Stimulated activated CD4-positive, alpha-beta T cell treated with anti-CD3 and anti-CD28 coated beads, Interleukin-1b, Interleukin-23, amount 100 ng/mL, for 24 hours (primary cell): ENCODE measurements at regions not wholly inside any gene's neighbourhood (a gene's known extent, or its start where the extent isn't known, plus 50 kb on each side); places are given as distances from the start of the nearest gene placed in this dataset.
"Not testable (repeated sequence)": the region's sequence is repeated elsewhere in the genome, so short reads cannot be mapped to it uniquely, and the experiment has no call there.

Experiments used
- DNase-seq, 4 experiments: peaks; one replicate each; pipeline ENCODE4 v3.0.0-alpha.2; 2020; ENCODE audit warnings: low read depth in 4 of 4, low spot score in 1 of 4

DNA sequence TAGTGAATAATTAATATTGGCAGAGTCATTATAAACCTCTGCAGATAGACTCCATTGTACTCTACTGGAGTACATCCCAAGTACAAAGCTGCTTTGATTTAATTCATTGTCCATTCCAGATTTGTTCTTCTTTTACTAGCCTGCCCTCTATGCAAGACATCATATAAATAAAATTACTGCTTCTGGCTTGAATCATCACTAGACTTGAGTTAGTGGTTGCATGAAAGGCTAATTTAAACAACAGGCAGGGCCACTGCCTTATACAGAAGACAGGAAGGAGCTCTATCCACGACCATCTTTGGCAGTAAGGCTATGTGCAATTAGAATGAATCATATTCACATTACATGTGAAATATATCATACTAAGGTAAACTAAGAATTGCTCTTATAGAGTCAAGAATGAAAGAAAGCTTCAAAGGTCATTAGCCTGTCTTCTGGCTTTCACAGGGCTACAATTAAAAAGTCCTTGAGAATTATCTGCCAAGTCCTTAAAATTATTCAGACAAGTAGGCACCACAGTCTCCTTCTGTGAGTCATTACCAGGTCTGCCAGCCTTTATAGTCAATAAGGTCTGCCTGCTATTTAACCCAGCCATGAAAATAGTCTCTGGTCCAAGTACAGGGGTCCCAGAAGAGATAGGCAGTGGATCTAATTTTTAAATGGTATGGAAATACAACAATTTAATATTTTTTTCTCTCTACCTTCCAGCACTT lies 631.8 kb downstream of the TMTC2 start:
- DNase-seq, result no peak

DNA sequence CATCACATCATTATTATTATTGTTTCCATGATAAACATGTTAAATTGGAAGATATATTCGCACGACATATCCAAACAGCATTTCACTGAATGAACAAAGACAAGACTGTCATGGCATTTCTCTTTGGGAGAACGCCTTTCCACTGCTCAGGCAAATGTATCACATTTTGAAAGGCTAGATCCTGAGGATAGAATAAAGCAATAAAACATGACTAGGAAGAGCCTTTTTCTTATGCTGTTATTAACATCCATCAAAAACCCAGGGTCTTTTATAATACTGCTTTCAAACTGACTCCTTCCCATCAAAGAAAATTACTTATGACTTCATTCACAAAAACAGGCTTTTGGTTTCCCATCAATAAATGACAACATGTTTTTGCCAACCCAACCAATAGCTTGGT lies 630.9 kb downstream of the TMTC2 start:
- no peak for DNase-seq

DNA sequence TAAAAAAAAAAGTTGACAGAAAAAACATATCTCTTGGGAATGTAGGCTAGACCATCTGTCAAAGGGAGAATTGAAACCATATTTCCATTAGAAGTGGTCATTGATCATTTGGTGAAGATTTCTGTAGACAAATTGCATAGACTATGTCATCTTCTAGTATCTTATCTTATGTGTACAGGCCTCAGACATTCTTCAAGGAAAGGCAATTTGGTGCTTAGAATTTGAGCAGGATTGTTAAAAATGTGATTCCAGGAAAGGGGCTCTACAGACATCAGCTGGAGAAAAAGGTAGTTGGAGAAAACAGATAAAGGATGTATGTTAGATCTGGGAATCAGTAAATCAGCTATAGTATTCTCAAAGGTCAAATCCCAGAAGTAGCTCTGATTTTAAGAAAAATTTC lies 627.1 kb downstream of the TMTC2 start:
- no peak for DNase-seq

DNA sequence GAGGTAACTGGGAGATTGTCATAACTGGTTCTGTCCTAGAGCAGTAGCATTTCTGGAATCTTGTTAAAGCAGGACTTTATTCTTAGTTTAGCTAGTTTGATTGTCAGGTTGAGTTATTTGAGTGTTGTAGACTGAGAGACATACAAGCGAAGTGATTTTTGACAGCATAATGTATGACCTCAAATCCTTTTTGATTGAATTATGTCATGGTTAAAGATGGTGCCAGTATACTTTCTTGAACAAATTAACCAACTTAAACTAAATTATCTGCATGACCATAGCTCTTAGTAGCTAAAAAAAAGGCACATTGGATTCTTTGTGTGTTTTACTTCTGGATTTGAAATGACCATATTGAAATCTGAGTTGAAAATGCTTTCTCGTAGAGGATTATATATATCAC lies 626.6 kb downstream of the TMTC2 start:
- no peak for DNase-seq

DNA sequence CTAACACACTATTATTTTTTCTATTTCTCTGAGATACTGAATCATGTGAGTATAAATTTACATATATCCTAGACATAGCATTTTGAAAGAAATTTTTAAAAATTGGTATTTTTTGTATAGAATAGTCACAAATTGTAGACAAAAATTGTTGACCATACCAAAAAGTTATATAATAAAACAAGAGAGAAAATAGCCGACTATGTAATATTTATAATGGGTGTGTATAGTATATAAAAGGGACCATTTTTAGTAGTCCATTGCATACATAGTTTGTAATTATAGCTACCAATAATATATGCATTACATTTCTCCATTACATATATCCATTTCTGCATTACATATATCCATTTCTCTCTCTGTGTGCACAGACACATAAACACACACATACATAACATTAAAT lies 590.2 kb downstream of the TMTC2 start:
- DNase-seq, result no peak

DNA sequence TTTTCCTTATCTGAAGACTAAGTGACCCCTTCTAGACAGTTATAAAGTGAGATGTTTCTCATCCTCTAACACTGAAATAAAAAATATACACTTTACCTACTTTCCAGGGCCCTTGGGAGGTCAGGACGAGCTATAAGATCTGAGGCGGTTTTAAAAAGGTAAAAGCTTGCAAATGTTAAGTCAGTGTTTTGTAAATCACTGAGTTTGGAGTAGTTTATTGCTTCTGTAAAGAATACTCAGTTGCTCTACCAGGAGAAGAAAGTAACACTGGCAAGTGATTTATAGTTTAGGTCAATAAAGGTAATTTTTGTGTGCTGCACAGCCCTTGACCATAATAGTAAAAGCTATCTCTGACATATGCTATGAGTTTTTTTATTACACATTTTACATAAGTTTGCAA lies 584.5 kb downstream of the TMTC2 start:
- no peak for DNase-seq

DNA sequence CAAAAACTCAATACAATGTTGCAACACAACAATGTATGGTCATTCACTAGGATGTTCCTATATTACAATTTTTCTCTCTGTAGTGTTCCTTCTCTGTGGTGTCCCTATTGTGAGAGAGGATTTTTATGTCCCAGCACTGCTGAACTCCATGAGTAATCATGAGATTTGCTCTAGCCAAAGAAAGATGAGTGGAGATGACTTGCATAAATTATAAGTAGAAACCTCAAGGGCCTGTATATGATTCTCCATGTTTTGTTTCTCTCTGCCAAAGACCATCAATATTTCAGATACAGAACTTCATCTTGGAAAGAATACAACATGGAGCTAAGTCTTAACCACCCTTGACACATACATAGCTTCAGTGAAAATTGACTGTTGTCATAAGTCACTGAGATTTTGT lies 579.1 kb downstream of the TMTC2 start:
- no peak for DNase-seq

DNA sequence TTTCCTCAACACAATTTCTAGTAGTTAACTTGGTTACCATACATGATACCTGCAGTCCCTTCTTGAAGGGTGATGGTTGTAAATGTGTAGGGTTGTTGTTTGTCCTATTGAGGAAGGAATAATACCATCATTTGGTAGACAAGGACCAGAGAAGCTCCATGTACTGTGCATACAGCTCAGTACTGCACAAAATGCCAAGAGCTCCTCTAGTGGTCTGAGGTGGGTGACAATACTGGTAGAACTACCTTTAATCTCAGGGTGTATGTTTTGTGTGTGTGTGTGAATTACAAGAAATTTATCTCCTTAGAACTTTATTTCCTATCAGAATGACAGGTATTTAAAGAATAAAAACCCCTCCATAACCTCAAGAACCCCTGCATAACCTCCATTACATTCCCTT lies 575.3 kb downstream of the TMTC2 start:
- DNase-seq, result no peak

DNA sequence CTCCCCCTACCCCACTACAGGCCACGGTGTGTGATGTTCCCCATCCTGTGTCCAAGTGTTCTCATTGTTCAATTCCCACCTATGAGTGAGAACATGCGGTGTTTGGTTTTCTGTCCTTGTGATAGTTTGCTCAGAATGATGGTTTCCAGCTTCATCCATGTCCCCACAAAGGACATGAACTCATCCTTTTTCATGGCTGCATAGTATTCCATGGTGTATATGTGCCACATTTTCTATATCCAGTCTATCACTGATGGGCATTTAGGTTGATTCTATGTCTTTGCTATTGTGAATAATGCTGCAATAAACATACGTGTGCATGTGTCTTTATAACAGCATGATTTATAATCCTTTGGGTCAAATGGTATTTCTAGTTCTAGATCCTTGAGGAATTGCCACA lies 573.4 kb downstream of the TMTC2 start:
- not testable (repeated sequence) for DNase-seq

DNA sequence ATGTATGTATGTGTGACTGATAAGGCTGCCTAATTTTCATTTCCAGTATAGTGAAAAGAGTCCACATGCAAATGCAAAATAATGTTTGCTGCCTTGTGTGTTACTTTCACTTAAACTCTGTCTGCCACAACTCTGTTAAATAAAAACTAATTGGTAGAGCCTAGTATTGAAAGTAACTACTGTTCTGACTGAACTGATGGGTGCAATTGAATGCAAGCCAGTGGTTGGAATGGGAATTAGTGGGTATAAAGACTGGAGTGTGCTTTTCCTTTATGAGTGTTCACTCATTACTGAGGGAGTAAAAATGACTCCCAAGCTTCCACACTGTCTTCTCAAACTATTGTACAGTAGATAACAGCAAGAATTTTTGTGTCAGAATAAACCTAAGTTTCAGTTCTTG lies 571.0 kb downstream of the TMTC2 start:
- no peak for DNase-seq

DNA sequence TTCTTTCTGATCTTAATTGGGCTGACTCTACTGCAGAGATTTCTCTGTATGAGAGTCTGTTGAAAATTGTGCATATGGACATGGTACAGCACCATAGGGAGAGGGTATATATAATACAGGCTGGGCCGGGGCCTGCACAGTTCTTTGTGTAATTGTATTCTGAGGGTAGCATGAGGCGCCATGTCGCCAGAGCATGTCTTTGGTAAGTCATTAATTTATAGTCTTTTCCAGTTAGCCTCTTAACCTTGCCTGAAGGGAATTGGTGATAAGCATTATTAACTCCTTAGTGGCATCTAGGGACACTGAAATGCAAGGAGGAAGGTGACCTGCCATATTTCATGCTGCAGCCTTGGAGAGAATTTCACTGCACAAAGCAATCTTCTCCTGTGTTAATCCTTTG lies 569.9 kb downstream of the TMTC2 start:
- DNase-seq, result no peak

DNA sequence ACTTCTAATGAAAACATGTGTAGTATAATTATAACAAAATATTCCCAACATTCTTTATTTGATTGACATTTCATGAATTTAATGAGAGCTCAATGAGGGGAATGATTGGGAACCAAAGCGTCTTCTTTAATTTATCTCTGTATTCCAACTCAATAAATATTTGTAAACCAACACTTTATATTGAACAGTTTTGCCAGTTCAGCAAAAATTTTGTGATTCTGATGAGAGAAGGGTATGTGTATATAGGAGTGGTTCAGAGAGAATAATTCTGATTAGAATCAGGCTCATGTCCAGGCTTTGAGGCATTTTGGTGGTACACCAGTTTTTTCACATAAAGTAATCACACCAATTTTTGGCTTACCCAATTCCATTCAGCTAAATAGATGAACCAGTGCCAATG lies 564.2 kb downstream of the TMTC2 start:
- DNase-seq, result no peak

DNA sequence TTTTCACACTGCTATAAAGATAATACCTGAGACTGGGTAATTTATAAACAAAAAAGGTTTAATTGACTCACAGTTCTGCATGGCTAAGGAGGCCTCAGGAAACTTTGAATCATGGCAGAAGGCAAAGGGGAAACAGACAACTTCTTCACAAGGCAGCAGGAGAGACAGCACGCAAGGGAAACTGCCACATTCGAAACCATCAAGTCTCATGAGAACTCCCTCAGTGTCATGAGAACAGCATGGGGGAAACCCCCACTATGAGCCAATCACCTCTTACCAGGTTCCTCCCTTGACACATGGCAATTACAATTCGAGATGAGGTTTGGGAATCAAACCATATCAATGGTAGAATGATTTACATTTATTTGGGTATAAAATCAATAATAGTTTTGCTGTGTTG lies 558.5 kb downstream of the TMTC2 start:
- no peak for DNase-seq

DNA sequence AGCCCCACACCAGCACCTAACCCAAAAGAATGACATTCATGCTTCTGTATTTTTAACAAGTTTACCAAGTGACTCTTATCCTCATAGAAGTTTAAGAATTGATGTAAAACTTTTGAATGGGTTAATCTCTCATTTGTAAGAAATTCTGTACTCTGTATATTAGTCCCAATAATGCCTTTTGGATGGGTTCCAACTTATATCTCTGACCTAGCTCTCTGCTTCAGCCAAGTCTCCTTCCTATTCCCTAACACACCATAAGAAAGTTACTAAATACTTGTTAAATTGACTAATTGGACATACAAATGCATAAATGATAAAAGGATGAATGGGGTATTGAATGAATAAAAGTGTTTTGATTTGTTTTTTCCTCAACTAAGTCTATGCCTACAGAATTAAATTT lies 557.3 kb downstream of the TMTC2 start:
- no peak for DNase-seq

DNA sequence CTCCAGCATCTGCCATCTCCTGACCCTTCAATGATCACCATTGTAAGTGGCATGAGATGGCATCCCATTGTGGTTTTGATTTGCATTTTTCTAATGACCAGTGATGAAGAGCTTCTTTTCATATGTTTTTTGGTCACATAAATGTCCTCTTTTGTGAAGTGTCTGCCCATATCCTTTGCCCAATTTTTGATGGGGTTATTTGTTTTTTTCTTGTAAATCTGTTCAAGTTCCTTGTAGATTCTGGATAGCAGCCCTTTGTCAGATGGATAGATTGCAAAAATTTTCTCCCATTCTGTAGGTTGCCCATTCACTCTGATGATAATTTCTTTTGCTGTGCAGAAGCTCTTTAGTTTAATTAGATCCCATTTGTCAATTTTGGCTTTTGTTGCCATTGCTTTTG lies 547.3 kb downstream of the TMTC2 start:
- DNase-seq, result not testable (repeated sequence)

DNA sequence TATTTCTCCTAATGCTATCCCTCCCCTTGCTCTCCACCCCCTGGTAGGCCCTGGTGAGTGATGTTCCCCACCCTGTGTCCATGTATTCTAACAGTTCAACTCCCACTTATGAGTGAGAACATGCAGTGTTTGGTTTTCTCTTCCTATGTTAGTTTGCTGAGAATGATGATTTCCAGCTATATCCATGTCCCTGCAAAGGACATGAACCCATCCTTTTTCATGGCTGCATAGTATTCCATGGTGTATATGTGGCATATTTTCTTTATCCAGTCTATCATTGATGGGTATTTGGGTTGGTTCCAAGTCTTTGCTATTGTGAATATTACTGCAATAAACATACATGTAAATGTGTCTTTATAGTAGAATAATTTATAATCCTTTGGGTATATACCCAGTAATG lies 540.3 kb downstream of the TMTC2 start:
- not testable (repeated sequence) for DNase-seq

DNA sequence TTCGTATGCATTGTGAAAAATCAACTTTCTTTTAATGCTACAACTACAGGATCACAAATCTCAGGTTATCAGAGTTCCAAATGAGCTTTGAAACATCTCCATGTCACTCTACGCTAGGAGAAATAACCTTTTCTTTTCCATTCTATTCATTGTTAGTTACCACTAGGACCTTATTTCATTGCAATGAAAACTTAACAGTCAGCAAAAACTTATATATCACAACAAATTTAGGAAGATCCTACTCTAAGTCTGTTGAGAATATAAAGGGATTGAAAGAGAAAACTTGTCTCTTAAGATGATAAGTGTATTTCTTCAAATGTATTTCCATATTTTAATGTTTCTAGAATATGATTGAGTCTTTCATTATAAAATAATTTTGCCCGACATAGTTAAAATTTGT lies 539.1 kb downstream of the TMTC2 start:
- no peak for DNase-seq

DNA sequence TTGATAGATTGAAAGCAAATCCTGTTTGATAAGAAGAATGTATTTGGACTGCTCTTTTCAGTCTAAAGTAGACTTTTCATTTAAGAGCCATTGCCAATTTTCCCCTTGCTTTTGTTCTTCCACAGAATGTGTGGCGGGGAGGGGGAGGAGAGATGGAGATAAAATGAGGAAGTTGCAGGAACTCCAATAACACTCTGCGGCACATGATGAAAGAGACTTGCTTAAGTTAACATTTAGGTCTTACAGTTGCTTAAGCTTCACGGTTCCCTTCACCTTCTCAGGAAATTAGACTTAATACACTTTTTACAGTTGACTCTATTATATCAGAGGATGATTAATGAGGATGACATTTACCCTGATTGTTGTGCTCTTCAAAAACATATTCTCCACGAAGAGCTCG lies 537.3 kb downstream of the TMTC2 start:
- DNase-seq, result no peak

DNA sequence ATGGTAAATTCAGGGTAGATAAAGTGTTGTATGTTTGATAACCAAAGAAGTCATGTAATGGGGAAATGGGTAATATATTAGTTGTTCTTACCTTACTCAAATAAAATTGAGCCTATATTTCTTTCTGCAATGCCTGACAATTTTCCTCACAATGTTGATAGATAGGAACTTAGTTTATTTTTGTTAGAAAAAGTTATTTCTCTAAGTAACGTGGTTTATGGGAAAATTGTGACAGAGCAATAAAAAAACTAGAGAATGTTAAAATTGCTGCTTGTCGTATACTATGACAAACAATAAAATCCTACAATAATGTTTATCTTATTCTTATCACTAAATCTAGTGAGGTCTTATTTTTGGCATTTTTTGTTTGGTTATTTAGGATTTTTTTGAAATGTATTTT lies 534.1 kb downstream of the TMTC2 start:
- no peak for DNase-seq

DNA sequence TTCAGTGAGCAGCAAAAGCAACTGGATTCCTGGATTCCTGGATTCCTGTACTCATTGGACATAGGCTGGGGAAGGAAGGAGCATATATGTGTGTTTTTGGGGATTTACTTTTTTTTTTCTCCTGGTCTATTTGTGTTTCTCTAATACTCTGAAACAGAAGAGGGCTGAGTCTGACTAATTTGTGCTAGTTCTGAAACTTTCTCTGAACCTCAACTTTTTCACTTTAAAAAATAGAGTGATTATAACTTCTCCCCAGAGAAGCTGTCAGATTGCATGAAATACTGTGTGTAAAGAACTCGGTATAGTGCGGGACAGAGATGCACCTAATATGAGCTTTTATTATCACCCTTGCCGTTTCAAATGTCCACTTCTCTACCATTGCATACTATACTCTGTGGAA lies 529.5 kb downstream of the TMTC2 start:
- no peak for DNase-seq

DNA sequence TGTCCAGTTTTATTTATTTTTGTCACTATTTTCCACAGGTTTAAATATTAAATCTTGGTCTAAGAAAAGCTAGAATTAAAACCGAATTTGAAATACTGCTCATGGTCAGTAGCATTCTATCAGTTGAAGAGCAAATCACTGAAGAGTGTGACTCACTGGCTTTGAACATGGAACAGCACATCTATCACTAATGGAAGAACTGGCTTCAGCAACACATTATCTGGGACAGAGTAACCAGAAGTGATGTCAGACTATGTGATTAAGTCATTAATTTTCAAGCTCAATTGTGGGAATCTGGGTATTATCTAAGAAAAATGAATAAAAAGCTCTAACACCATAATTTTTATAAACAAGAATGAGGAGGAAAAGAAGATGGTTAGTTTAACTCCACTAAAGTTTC lies 527.5 kb downstream of the TMTC2 start:
- DNase-seq, result no peak

DNA sequence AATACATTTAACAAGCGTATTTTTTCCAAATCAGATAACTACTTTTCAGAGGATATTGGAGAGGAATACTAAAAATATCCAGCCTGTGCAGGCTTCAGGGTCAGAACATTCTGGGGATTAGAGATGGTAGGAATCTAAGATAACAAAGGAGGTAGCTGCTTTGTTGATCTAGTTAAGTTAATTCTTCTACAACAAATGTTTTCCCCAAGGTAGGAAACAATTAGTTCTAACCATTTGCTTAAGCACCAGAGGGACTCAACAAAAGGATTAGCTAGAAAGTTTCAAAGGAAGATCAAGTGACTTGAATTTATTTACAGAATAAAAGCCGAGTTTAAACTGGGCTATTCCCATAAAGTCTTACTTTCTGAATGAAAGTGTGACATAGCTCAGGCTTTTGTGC lies 524.2 kb downstream of the TMTC2 start:
- no peak for DNase-seq

DNA sequence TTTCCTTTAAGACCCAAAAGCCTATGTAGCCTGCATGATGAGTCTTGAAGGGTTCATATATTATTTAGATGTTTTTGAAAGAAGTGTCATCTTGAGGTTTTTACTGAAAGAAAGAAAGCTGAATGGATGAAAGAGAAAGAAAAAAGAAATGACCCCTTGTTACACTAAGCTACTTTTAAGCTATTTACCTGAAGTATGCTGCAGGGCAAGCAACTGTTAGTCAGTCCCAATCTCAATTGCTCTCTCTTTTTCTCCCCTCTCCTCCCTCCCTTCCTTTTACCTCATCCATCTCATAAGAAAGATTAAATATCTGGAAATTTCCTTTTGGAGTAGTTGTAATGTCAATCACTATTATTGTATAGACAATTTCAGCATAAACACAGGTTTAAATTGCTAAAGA lies 512.4 kb downstream of the TMTC2 start:
- no peak for DNase-seq
